22Rv1 (cell line): ENCODE measurements at regions not wholly inside any gene's neighbourhood (a gene's known extent, or its start where the extent isn't known, plus 50 kb on each side); places are given as distances from the start of the nearest gene placed in this dataset.

Experiments
- ZFX ChIP-seq: fragments of 450-650 bp; IDR thresholded peaks from 2 replicates; pipeline ENCODE4 v1.6.1; 2017; ENCODE audit warnings: antibody characterized with exemption, borderline replicate concordance
- TF ChIP-seq, protein P1 (sequence below): fragments of 450-650 bp; IDR thresholded peaks from 2 replicates; pipeline ENCODE4 v1.5.1; 2017; ENCODE audit warnings: mild to moderate bottlenecking

DNA sequence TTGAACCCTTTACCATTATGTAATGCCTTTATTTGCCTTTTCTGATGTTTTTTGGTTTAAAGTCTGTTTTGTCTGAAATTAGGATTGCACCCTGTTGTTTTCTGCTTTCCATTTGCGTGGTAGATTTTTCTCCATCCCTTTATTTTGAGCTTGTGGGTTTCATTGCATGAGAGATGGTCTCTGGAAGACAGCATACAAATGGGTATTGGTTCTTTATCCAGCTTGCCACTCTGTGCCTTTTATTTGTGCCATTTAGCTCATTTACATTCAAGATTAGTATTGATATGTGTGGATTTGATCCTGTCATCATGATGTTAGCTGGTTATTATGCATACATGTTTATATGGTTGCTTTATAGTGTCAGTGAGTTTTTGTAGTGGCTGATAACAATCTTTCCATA, 318.7 kb upstream of the PPP2R3A start:
- TF ChIP-seq, protein P1, sequence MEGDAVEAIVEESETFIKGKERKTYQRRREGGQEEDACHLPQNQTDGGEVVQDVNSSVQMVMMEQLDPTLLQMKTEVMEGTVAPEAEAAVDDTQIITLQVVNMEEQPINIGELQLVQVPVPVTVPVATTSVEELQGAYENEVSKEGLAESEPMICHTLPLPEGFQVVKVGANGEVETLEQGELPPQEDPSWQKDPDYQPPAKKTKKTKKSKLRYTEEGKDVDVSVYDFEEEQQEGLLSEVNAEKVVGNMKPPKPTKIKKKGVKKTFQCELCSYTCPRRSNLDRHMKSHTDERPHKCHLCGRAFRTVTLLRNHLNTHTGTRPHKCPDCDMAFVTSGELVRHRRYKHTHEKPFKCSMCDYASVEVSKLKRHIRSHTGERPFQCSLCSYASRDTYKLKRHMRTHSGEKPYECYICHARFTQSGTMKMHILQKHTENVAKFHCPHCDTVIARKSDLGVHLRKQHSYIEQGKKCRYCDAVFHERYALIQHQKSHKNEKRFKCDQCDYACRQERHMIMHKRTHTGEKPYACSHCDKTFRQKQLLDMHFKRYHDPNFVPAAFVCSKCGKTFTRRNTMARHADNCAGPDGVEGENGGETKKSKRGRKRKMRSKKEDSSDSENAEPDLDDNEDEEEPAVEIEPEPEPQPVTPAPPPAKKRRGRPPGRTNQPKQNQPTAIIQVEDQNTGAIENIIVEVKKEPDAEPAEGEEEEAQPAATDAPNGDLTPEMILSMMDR: no peak
- no peak for TF ChIP-seq ZFX
